Adipose tissue (tissue), 3 donors: ENCODE measurements at regions not wholly inside any gene's neighbourhood (a gene's known extent, or its start where the extent isn't known, plus 50 kb on each side); places are given as distances from the start of the nearest gene placed in this dataset.
"Not testable (repeated sequence)": the region's sequence is repeated elsewhere in the genome, so short reads cannot be mapped to it uniquely, and the experiment has no call there.

Experiments
- H3K27ac ChIP-seq: one replicate; pipeline ENCODE4 v1.5.1; 2013; ENCODE audit warnings: low read depth, low read length
- WGBS, 3 donors: extraction: QIAGEN DNeasy Blood & Tissue Kit; methylation state at CpG; one replicate each; pipeline ENCODE4 v1.1.7; 2013; 5-methylcytosine and 5-hydroxymethylcytosine counted together
- donor health status: healthy with polysubstance abuse.
- donor health status: Bipolar disorder and iron deficiency.
- donor health status: healthy.

DNA sequence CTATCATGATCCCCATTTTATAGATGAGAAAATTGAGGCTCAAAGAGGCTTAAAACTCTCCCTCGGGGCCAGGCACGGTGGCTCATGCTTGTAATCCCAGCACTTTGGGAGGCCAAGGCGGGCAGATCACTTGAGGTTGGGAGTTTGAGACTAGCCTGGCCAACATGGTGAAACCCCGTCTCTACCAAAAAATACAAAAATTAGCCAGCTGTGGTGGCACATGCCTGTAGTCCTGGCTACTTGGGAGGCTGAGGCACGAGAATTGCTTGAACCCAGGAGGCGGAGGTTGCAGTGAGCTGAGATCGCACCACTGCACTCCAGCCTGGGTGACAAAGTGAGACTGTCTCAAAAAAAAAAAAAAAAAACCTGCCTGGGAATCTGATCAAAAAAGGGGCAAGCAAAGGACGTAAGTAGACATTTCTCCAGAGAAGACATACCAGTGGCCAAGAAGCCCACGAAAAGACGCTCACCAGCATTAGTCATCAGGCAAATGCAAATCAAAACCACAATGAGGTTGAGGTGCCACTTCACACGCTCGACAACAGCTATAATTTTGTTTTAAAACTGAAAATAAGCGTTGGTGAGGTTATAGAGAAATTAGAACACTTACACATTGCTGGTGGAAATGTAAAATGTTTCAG lies 115.1 kb upstream of the TNRC6C start:
- 73 to 82% (median 78%) methylated on average over 13 of the region's 13 CpGs for WGBS, 3 donors
- H3K27ac ChIP-seq = not testable (repeated sequence)

DNA sequence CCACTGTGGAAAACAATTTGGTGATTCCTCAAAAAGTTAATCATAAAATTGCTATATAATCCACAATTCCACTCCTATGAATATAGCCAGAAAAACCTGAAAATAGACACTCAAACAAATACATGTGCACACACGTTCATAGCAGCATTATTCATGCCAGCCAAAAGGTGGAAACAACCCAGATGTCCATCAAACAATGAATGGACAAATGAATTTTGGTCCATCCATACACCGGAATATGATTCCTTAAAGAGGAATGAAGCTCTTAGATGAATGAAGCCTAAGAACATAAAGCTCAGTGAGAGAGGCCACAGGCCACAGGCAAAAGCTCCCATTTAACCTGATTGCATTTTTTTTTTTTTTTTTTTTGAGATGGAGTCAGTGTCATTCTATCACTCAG lies 114.6 kb upstream of the TNRC6C start:
- 69 to 74% (median 70%) methylated on average over 2 of the region's 2 CpGs for WGBS, 3 donors

GRCh38 chr17:77844681-77845080 lies 113.8 kb upstream of the TNRC6C start:
- 87 to 95% (median 88%) methylated on average over 11 of the region's 11 CpGs for WGBS, 3 donors
- H3K27ac ChIP-seq = no peak overlapping the region

More for the DNA sequence above, 114.6 kb upstream of the TNRC6C start:
- no peak overlapping the region for H3K27ac ChIP-seq

- H3K27ac ChIP-seq = no peak overlapping the region
- 67 to 84% (median 77%) methylated on average over 19 of the region's 19 CpGs for whole genome bisulfite sequencing, 3 donors
These were observed 112.8 kb upstream of the TNRC6C start for GRCh38 chr17:77845541-77846225.

DNA sequence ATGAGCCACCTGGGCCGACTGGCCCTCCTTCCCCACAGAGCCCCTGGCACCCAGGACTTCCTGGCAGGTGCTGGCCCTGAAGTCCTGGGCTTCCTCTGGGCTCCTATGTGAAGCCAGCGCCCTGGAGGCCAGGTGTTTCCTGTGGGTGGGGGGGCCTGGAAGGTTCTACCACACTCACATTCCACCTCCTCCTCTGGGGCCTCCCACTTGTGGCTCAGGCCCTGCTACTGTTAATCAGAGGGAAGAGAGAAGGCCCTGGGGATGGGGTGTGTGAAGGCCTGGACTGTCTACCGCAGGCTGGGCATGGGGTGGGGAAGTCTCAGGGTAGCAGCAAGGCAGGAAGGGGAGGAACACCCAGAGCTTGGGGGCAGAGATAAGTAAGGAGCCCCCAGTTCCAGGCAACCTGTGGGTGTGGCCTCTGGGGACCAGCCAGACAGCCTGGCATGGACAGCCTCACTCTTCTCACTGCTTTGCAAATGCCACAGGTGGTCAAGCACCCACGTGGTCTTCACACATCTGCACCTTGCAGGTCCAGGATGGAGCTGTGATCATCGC lies 111.9 kb upstream of the TNRC6C start:
- WGBS, 3 donors = 45 to 60% (median 45%) methylated on average over 5 of the region's 5 CpGs
- H3K27ac ChIP-seq = no peak overlapping the region

DNA sequence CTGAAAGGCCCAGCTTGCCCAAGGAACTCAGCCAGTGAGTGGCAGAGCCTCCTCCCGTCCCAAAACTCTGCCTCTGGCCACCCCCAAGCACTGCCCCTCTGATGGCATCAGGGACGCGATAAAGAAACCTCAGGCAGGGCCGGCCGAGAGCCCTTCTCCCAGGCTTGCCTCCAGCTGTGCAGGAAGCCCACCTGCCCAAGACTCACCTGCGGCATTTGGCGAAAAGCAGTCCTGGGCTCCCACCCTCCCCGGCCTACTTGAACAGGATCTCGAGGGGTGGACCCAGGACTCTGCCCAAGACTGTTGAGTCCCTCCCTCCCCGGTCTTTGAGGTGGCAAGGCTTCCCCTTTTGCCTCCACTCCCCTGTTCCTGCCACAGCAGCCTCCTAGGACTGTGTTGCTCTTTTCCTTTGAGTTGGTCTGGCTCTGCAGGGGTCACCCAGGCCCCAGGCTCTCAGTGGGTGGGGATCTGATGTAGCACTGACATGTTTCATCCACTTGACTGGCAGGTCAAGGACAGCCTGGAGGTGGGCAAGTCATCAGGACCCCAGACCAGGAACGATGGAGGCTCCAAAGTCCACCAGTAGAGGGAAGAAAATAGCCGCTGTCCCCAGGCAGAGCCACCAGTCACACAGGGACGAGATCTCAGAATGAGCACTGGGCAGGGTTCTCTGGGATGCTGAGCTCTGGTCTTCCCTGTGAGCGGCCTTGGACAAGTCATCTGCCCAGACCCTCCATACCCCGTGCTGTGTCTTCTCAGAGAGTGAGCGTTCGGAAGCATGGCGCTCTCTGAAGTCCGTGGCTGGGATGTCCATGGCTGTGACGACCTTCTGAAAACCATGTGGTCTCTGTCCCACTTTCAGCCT lies 111.0 kb upstream of the TNRC6C start:
- H3K27ac ChIP-seq = no peak overlapping the region
- 77 to 83% (median 81%) methylated on average over 20 of the region's 20 CpGs for WGBS, 3 donors

GRCh38 chr17:77848257-77848656 lies 110.2 kb upstream of the TNRC6C start:
- no peak overlapping the region for H3K27ac ChIP-seq
- 74 to 85% (median 82%) methylated on average over 12 of the region's 12 CpGs for WGBS, 3 donors

GRCh38 chr17:77849239-77849638 lies 109.3 kb upstream of the TNRC6C start:
- 85 to 94% (median 90%) methylated on average over 6 of the region's 6 CpGs for WGBS, 3 donors
- H3K27ac ChIP-seq = no peak overlapping the region

GRCh38 chr17:77851921-77852320 lies 106.6 kb upstream of the TNRC6C start:
- WGBS, 3 donors = 88 to 96% (median 89%) methylated on average over 5 of the region's 5 CpGs
- H3K27ac ChIP-seq = no peak overlapping the region

- no peak overlapping the region for H3K27ac ChIP-seq
- WGBS, 3 donors = 84 to 95% (median 90%) methylated on average over 14 to 16 of the region's 16 CpGs
These were observed 105.8 kb upstream of the TNRC6C start for GRCh38 chr17:77852731-77853130.

- no peak overlapping the region for H3K27ac ChIP-seq
- 82 to 95% (median 93%) methylated on average over 20 of the region's 20 CpGs for WGBS, 3 donors
These were observed 105.1 kb upstream of the TNRC6C start for GRCh38 chr17:77853191-77853977.

DNA sequence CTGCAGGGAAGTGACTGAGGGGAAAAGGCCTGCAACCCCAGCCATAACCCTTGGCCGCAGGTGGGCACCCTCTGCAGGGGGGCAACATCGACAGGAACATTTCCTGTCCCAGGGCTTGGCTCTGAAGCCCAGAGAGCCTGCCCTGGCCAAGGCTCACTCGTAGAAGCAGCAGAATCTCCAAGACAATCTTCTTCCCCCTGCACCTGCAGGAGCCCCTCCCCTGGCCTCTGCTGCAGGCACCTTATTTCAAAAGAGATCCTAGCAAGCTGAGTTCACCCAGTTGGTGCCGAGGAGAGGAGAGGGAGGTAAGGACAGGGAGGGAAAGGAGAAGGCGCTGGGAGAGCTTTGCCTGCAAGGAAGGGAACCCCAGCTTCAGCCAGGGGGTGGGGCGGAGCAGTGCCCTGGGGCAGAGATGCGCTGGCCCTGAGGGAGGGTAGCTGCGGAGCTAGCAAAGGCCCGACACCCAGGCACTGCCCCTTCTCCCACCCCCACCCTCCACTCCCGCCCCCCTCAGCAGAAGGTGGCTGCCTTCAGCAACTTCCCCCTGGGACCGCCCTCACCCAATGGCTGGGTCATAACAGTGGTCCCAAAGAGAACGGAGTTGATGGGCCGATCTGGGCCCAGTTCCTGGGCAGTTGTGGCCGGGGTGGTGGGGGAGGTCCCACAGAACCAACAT lies 104.3 kb upstream of the TNRC6C start:
- 65 to 88% (median 86%) methylated on average over 10 to 14 of the region's 14 CpGs for WGBS, 3 donors

DNA sequence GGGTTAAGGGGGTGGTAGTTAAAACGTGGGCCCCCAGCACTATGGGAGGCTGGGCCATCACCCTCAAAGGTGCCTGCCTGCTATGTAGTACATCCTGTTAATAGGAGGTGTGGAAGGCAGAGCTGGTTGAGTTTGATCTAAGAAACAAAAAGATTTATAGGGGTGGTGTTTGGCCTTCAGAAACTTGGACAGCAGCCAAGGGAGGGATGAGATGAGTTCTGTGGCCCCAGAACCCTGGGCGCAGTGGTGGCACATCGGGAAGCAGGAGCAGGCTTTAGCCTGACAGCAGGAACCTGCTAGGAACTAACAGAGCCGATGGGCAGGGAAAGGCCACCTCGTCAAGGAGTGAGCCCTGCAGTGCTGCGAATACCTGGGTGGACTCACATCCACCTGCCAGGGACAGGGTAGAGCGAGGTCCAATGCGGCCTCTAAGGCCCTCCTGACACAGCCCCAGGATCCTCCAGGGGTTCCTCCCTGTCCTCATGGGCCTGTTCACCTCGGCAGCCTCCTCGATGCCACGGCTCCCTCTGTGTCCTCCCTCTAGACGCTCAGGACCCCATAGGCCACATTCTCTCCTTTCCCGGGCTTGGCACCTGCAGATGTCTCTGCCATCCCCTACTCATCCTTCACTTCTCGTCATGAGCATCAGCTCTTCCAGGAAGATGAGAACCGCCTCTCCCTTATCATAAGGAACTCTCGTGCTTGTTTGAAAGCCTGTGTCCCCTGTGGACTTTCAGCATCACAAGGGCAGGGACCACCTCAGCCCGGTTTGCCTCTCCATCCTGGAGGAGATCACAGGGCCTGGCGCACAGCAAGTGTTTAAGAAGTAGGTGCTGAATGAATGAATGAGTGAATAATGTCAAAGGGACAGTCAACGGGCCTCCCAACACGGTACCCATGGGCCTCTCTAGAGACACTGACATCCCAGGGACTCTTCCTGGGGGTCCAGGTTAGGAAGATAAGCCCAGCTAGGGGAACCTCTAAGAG lies 103.5 kb upstream of the TNRC6C start:
- WGBS, 3 donors = 80 to 95% (median 92%) methylated on average over 20 of the region's 20 CpGs
- H3K27ac ChIP-seq = no peak overlapping the region

More for the DNA sequence above, 104.3 kb upstream of the TNRC6C start:
- H3K27ac ChIP-seq = no peak overlapping the region

GRCh38 chr17:77856551-77857305 lies 101.8 kb upstream of the TNRC6C start:
- 59 to 74% (median 71%) methylated on average over 20 of the region's 20 CpGs for WGBS, 3 donors
- H3K27ac ChIP-seq = no peak overlapping the region

- 63 to 88% (median 84%) methylated on average over 3 of the region's 3 CpGs for WGBS, 3 donors
- H3K27ac ChIP-seq = no peak overlapping the region
These were observed 101.3 kb upstream of the TNRC6C start for GRCh38 chr17:77857306-77857555.

GRCh38 chr17:77857613-77858012 lies 100.9 kb upstream of the TNRC6C start:
- 65 to 81% (median 75%) methylated on average over 3 of the region's 3 CpGs for WGBS, 3 donors
- no peak overlapping the region for H3K27ac ChIP-seq
